D721Med (cell line): ENCODE measurements at regions not wholly inside any gene's neighbourhood (a gene's known extent, or its start where the extent isn't known, plus 50 kb on each side); places are given as distances from the start of the nearest gene placed in this dataset.

Source experiments
- DNase-seq: peaks from one replicate; pipeline ENCODE4 v3.0.0; 2011; ENCODE audit warnings: low spot score; ENCODE audit not compliant: insufficient read length
- FAIRE-seq: peaks from 2 replicates; lab custom pipeline; 2011; peaks lifted over from hg19 to GRCh38; lab: Jason Lieb, UNC
- CTCF ChIP-seq: IDR thresholded peaks from 2 replicates; pipeline ENCODE4 v1.5.1; 2012; ENCODE audit warnings: mild to moderate bottlenecking, control low read depth; ENCODE audit not compliant: insufficient read depth; ENCODE audit errors: missing control alignments

- FAIRE-seq (no peak), DNase-seq (no peak)
- TF ChIP-seq CTCF: no peak
These were observed 303.7 kb downstream of the CDH19 start for GRCh38 chr18:66300141-66300540.

- FAIRE-seq: no peak
- no peak for DNase-seq
- TF ChIP-seq CTCF: no peak
These were observed 323.4 kb downstream of the CDH19 start for GRCh38 chr18:66280470-66280869.

- TF ChIP-seq CTCF: no peak
- no peak for FAIRE-seq
- no peak for DNase-seq
These were observed 331.9 kb downstream of the CDH19 start for GRCh38 chr18:66271962-66272361.

GRCh38 chr18:66264130-66264529 is 339.8 kb downstream of the CDH19 start:
- DNase-seq (no peak), FAIRE-seq (no peak)
- no peak for TF ChIP-seq CTCF

GRCh38 chr18:66254121-66254520 is 349.8 kb downstream of the CDH19 start:
- FAIRE-seq (no peak), DNase-seq (no peak)
- TF ChIP-seq CTCF: no peak

GRCh38 chr18:66252703-66253102 is 351.2 kb downstream of the CDH19 start:
- DNase-seq: no peak

GRCh38 chr18:66235206-66235605 is 368.7 kb downstream of the CDH19 start:
- no peak for TF ChIP-seq CTCF
- DNase-seq: no peak
- no peak for FAIRE-seq

More at GRCh38 chr18:66252703-66253102, 351.2 kb downstream of the CDH19 start:
- FAIRE-seq: peak; percentile 100
- TF ChIP-seq CTCF: no peak
